ENCODE measurements at regions not wholly inside any gene's neighbourhood (a gene's known extent, or its start where the extent isn't known, plus 50 kb on each side); places are given as distances from the start of the nearest gene placed in this dataset.

DNA sequence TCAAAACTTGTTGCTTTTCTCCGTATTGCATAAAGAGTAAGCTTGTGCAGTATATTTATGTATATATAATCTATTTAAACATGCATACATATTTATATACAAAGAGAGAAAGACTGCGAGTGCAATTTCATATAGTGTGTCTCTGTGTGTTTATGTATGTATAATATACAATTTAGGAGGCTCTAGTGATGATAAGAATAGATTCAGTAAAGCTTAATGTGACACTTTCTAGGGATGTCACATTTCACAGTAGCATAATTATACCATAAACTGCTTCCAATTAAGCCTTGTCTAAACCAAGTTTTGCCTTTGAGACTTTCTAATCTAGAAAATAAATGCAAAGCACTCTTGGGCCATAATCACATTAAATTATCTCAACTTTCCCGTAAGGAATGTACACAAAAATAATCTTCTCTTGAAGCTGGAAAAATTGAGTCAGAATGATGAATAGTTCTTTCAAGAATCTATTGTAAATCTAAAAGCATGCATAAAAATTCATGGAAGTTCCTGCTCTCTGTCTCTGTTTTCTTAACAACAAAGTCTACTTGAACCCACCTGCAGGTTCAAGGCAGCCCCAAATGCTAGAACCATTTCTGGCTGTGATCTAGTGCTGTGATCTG, 114.1 kb upstream of the NPY2R start:
- ChIA-PET CTCF (no interaction called here), RAD21 (ENCODE audit: low non-redundant PET in 1 of 2, low total read pairs in 2 of 2, uncharacterized antibody in 2 of 2, unreplicated experiment in 2 of 2) (no interaction called here), POLR2A (no interaction called here)
- H3K27me3 ChIP-seq (ENCODE audit: insufficient read depth, low read length) = no peaks in the 10 kb centered on the region
- ATAC-seq = no peak
- H4K20me1 ChIP-seq (ENCODE audit: insufficient read depth) = no peaks in the 10 kb centered on the region
- TF ChIP-seq ZFX (IDR thresholded peaks at IDR 0.05) (no peak), ELF1 (IDR thresholded peaks at IDR 0.05; ENCODE audit: borderline replicate concordance, low read depth) (no peak), YY1 (IDR thresholded peaks at IDR 0.05; ENCODE audit: extremely low read depth, insufficient replicate concordance, low read depth, low read length) (no peak), POLR2A (IDR thresholded peaks at IDR 0.05; ENCODE audit: borderline replicate concordance, extremely low read depth, insufficient read depth, insufficient read length) (no peak), CEBPB (IDR thresholded peaks at IDR 0.05; ENCODE audit: low read depth) (no peak), CTCF (IDR thresholded peaks at IDR 0.05 in 2 of 3, conservative IDR thresholded peaks at IDR 0.05 in 1 of 3; ENCODE audit: borderline replicate concordance in 1 of 3, insufficient read depth in 1 of 3, low read depth in 2 of 3, low read length in 2 of 3) (no peak), RAD21 (IDR thresholded peaks at IDR 0.05; ENCODE audit: low read depth) (no peak), FOSL1 (IDR thresholded peaks at IDR 0.05; ENCODE audit: low read depth) (no peak), CBX3 (IDR thresholded peaks at IDR 0.05; ENCODE audit: low read depth) (no peak), POLR2AphosphoS5 (IDR thresholded peaks at IDR 0.05; ENCODE audit: low read depth, low read length) (no peak), JUND (IDR thresholded peaks at IDR 0.05) (no peak)
- TF ChIP-seq, protein P1, sequence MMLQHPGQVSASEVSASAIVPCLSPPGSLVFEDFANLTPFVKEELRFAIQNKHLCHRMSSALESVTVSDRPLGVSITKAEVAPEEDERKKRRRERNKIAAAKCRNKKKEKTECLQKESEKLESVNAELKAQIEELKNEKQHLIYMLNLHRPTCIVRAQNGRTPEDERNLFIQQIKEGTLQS (IDR thresholded peaks at IDR 0.05) = no peak
- TF ChIP-seq, protein P2, sequence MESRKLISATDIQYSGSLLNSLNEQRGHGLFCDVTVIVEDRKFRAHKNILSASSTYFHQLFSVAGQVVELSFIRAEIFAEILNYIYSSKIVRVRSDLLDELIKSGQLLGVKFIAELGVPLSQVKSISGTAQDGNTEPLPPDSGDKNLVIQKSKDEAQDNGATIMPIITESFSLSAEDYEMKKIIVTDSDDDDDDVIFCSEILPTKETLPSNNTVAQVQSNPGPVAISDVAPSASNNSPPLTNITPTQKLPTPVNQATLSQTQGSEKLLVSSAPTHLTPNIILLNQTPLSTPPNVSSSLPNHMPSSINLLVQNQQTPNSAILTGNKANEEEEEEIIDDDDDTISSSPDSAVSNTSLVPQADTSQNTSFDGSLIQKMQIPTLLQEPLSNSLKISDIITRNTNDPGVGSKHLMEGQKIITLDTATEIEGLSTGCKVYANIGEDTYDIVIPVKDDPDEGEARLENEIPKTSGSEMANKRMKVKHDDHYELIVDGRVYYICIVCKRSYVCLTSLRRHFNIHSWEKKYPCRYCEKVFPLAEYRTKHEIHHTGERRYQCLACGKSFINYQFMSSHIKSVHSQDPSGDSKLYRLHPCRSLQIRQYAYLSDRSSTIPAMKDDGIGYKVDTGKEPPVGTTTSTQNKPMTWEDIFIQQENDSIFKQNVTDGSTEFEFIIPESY (IDR thresholded peaks at IDR 0.05; ENCODE audit: extremely low read depth, insufficient replicate concordance, low read length) = no peak
- TF ChIP-seq, protein P3, sequence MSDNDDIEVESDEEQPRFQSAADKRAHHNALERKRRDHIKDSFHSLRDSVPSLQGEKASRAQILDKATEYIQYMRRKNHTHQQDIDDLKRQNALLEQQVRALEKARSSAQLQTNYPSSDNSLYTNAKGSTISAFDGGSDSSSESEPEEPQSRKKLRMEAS (IDR thresholded peaks at IDR 0.05) = no peak
- H3K9me2 ChIP-seq (ENCODE audit: insufficient read depth) = no peaks in the 10 kb centered on the region
- no peak overlapping the region for H2AFZ ChIP-seq (ENCODE audit: low read depth, low read length, poor library complexity, severe bottlenecking)
- H3K27ac ChIP-seq (ENCODE audit: low read depth, low read length) = no peak overlapping the region
- H3K79me2 ChIP-seq (ENCODE audit: insufficient read depth, low read length) = no peaks in the 10 kb centered on the region
- no peaks in the 10 kb centered on the region for H3K9me3 ChIP-seq (ENCODE audit: control insufficient read depth in 1 of 2, insufficient read depth in 1 of 2, low read depth in 1 of 2, low read length in 2 of 2)
- H3K4me2 ChIP-seq (ENCODE audit: low read length) = no peak overlapping the region
- H3K36me3 ChIP-seq (ENCODE audit: control insufficient read depth in 1 of 2, insufficient read depth in 2 of 2, low read length in 2 of 2) = no peaks in the 10 kb centered on the region
- no TSS peak for BruUV-seq (replicated peaks)
- H3K4me1 ChIP-seq (ENCODE audit: control insufficient read depth in 1 of 2, insufficient read depth in 2 of 2, low read length in 2 of 2) = no peaks in the 10 kb centered on the region
- no peak for DNase-seq (ENCODE audit: low read depth, low spot score)
- no peak overlapping the region for H3K9ac ChIP-seq (ENCODE audit: low read length)
- no peak overlapping the region for H3K4me3 ChIP-seq (replicated peaks in 1 of 2; ENCODE audit: low read depth in 1 of 2, low read length in 2 of 2)
- intact Hi-C loops (cut with micrococcal nuclease) = no loop called here

Data from HCT116 (cell line).